Thyroid gland (tissue), 4 donors: ENCODE measurements at regions not wholly inside any gene's neighbourhood (a gene's known extent, or its start where the extent isn't known, plus 50 kb on each side); places are given as distances from the start of the nearest gene placed in this dataset.

Experiments used
- CTCF ChIP-seq, 6 experiments: fragments of 200-600 bp in 3 of 6; fragments of 450-650 bp in 3 of 6; sonication (generic) in 3 of 6; IDR thresholded peaks; one replicate each; pipeline ENCODE4 v1.5.1; 2016 to 2019; ENCODE audit warnings: antibody characterized with exemption in 6 of 6, mild to moderate bottlenecking in 2 of 6, inconsistent platforms in 1 of 6, moderate library complexity in 1 of 6
- POLR2A ChIP-seq, 2 donors: fragments of 450-650 bp; IDR thresholded peaks; one replicate each; pipeline ENCODE4 v1.6.1; 2017; ENCODE audit warnings: antibody characterized with exemption in 2 of 2, mild to moderate bottlenecking in 2 of 2, moderate library complexity in 1 of 2

- TF ChIP-seq POLR2A (IDR thresholded peaks at IDR 0.05), result no peak
- TF ChIP-seq CTCF (IDR thresholded peaks at IDR 0.05), result no peak
These were observed 173.8 kb upstream of the PITX1 start for GRCh38 chr5:135207866-135208265.
